ENCODE measurements at regions not wholly inside any gene's neighbourhood (a gene's known extent, or its start where the extent isn't known, plus 50 kb on each side); places are given as distances from the start of the nearest gene placed in this dataset.

DNA sequence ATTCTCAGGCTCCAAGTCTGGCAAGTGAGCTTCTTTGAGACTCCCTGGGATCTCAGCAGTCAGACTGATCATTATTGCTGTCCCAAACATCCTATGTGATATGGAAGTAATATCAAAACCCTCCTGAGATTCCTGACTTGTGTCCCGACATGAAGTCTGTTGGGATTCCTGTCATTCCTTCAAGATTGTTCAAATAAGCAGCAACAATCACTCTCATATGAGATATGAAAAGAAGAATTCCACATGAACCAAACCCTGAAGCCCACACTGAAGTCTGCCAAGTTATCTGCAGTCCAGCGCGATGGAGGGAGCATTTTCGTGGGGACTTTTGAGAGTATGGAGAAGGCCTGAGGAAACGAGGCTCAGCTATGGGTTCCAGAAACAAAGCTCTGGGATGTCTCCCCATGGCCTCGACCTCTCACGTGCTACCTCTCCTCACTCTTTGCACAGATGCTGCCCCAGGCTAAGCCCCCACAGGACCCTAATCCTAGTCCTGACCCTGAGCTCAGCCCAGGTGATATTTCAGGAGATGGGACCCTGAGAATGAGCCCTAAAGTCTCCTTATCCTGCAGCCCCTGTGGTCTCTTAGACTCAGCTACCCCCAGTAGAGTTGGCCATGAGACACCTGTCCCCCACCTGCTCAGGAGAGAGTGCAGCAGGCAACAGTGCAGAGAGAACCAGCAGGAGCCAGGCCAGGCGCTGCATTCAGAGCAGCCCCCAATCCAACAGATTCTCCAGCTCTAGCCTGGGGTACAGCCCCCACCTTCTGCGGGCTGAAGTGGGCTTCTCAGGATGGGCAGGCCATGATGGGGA is 100.2 kb downstream of the GGTLC2 start:
- DNase-seq (ENCODE audit: low spot score), result no peak

DNA sequence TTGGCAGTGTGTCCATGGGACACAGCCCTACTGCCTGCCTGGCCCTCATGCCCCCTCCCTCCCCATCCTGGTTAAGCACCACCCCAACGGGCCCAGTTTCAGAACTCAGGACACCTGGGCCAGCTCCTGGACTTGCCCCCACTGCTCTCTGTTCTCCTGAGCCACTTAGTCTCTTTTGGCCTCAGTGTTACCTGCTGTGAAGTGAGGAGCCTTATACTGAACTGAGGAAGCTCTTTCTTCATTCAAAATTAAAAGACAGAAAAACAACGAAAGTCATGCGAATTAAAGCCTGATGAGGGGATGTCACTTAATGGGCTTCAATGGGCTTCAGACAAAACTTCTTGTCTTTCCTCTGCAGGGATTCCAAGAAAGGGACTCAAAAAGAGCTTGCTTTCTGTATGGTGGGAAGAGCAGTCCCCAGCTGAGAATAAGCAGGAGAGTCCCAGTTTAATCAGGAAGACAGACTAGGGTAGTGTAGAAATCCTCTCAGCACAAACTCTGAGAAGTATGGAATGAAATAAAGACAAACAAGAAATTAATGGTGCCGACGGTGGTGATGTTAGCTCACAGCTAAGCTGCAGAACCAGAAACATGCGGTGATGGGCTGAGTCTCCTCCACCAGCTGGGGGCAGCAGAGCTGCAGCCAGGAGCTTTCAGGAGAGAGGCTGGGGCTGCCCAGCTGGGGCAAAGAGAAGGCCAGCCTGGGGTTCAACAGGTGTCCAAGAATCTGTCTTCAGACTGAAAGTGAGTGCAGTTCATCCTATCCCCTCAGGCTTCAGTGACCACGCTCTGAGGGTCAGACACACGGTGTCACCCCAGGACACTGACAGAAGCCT is 101.0 kb downstream of the GGTLC2 start:
- DNase-seq (ENCODE audit: low spot score), result peak; percentile 15

DNA sequence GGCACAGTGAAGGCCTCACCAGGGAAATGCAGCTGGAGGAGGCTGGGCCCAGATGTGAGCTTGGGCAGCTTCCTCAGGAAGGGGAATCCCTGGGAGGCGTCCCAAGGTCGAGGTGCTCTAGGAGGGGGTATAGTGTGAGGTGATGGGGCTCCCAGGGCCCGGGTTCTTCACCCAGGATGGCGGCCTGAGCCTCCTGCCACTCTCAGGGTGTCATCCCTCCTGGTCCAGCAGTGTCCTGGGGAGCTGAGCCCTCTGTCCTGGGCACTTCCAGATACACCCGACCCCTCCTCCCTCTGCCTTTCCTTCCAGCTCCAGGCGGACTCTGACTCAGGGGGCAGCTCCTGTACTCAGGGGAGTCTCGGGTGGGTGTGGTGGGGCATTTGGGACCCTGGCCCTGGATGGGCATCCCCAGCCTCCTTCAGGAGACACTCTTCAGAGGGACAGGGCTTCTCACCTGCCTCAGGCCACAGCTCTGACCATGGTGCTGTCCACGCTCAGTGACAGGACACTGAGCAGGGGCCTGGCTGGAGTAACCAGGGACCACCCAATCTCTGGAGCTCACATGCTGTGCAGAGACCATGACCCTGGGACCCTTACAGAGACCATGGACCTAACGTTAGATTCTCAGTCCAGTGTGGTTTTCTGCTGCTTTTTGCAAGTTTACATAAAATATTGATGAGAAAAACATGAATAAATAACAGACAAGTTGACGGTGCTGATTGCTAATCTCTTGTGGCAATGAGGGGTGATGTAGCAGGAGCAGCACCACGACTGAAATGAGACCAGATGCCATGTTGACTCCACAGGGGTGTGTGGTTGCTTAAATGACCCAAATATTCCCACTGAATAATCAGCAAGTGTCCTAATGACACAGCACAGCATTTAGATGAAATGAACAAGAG is 101.9 kb downstream of the GGTLC2 start:
- no peak for DNase-seq (ENCODE audit: low spot score)

DNA sequence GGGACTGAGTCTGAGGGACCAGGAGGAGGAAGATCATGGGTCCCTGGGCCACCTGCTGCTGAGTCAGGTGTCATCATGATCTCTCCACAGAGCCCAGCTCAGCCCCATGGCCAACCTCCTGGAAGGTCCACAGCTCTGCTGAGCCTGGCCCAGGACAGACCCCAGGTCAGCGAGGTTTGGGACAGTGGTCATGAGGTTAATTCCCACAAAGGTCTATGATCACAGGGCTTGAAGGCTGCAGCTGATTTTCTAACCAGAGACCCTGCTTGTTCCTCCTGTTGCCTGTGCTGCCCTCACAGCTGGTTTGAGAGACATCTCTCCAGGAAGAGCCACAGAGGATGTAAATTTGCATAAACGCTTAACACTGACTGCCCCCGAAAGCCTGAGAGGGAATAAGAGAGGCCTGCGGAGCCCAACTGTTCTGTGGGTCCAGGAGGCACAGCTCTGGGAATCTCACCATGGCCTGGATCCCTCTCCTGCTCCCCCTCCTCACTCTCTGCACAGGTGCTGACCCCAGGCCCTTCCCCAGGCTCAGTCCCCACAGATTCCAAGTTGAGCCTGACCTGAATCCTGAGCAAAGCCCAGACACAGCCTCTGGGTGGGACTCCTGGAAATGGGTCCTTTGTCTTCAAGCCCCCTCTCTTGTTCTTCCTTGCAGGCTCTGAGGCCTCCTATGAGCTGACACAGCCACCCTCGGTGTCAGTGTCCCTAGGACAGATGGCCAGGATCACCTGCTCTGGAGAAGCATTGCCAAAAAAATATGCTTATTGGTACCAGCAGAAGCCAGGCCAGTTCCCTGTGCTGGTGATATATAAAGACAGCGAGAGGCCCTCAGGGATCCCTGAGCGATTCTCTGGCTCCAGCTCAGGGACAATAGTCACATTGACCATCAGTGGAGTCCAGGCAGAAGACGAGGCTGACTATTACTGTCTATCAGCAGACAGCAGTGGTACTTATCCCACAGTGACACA is 102.8 kb downstream of the GGTLC2 start:
- no peak for DNase-seq (ENCODE audit: low spot score)

- peak; percentile 47 for DNase-seq (ENCODE audit: low spot score)
Observed at GRCh38 chr22:22748297-22748743, 103.9 kb downstream of the GGTLC2 start.

DNA sequence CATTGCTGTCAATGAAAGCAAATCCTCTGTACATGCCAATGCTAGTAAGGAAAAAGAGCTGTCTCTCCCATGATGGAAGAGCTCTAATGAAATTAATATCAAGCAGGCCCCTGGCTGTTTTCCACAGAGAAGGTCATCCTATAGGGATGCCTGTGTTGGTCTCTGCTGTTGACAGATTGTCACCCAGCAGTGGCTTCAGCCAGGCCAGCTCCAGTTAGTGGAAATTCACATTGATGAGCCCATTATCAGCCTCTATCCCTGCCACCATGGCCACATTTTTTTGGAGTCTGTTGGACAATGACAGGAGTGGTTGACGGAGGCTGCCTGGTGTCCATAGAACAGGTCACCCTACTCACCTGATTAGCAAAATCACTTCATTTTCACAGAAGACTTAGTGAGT is 104.3 kb downstream of the GGTLC2 start:
- no peak for DNase-seq (ENCODE audit: low spot score)

DNA sequence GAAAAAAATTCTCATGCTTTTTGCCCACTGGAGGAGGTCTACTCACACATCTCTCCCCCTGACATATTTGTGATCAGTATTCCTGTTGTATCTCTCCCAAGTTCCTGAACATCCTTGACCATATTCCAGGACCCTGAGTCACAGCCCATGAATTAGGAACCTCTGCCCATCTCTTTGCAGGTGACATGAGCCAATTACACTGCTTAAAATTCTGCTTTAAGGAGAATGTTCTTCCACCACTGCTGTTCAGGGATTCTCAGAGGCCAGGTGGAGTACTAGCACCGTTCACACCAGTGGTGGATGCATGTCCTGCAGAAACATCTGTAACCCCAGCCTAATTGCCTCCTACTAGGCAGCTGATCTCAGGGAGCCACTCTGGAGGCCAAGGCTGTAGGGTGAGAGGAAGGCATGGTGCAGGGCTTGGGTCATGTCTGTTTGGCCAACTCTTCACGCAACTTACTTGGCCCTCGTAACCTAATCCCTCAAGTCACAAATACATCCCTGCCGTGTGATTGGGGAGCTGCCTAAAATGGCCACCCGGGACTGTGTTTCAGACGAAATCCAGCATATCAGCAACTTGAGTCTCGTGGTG is 104.8 kb downstream of the GGTLC2 start:
- DNase-seq (ENCODE audit: low spot score), result no peak

DNA sequence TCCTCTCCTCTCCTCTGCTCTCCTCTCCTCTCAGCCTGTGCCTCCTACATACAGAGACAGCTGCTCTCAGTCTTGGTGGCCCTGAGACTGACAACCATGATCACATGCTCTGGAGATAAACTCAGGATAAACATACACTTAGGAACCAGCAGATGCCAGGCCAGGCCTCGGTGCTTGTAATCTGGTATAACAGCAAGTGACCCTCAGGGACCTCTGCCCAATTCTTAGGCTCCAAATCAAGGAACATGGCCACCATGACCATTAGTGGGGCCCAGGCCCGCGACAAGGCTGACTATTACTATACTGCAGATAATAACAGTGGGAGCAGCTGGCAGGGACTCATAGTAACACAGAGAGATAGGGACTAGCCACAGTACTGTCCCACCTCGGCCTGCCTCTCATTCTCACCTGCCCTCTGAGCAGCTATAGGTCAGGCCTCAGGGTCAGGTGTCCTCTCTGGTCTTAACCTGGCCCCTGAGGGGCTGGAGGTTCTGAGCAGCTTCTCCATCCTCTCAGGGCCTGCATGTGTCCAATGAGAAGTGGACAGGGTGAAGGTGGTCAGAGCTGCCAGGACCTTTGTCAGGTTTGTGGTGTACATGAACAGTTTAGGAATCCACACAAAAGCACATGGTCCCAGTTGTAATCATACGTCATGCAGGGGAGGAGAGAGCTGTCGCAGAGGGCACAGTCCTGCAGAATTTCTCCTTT is 106.1 kb downstream of the GGTLC2 start:
- DNase-seq (ENCODE audit: low spot score), result no peak

- DNase-seq (ENCODE audit: low spot score), result no peak
Observed at GRCh38 chr22:22751043-22751603, 106.7 kb downstream of the GGTLC2 start.

DNA sequence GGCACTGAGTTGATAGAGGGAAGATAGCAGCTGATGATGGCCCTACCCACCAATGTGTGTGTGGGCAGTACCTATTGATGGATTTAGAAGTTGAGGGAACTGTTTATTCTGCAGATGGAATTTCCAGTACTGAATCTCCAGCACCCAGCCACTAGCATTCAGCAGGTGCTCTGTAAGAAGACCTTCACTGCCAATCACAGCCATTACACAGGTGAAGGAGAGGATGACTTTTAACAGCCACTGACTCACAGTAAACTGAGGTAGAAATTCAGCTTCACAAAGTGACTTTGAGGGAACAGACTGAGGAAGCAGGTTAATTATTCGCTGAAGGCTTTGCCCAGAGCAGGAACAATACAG is 107.8 kb downstream of the GGTLC2 start:
- DNase-seq (ENCODE audit: low spot score), result no peak

DNA sequence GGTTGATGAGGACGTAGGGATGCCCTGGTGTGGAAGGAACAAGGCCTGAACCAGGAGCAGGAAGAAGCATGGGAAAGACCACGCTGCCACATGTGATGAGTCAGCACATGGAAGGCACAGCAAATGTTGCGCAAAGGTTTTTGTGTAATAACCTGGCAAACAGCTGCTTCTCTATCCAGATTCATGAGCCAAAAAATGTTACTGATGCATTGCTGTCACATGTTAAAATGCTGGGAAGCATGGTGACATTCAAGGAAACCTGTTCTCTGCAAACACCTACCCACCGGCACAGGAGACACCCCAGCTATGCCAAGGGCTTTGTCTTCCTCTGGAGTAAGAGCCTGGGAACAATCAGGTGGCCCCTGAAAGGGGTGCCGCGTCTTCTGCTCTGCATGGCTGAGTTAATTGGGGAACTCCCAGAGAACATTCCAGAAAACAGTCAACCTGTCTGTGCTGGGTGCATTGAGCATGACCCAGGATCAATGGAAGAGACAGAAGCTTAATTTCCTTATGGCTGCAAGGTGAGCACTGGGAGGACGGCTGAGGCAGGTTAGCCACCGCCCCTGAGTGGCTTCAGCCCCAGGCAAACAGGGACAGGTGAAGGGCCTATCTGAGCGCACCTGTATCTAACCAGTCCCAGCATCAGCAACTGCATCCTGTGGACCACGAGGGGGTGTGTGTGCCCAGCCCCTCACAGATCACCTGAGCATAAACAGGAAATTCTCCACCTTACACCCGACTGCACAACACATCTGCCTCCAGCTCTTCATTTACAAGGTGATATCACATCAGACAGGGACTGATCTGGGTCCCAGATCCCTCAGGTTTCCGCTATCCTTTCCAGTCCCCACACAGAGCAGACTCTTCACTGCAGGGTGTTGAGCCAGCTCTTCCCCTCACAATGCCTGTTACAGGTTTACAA is 108.4 kb downstream of the GGTLC2 start:
- no peak for DNase-seq (ENCODE audit: low spot score)

DNA sequence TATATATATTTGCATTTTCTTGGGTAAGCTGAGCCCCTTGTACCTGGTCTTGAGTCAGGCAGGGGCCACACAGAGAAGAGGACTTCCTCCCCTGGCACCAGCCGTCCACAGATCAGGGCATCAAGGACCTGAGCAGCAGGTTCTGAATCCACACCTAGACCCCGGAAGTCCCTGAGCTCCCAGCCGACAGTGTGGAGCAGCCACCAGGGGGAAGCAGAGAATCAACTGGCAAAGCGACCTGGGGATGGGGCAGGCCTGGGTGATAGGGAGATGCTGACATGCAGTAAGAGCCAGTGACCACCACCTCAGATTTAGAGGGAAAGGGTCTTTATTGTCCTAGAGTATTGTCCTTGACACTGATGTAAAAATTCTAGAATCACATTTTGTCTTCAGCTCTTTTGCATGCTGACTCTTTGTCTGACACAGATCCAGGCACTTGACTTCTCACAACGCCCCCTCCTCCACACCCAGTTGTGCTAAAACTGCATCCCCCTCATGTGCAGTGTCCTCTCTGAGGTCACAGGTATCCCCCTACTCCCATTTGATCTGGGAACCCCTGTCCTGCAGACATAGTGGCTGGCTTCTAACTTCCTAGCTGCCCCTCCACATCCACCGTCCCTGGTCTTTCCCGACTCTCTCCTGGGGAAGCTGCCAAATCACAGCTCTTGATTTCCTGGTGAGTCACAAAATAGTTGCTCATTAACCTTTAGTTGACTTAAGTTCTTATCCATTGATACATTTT is 109.3 kb downstream of the GGTLC2 start:
- DNase-seq (ENCODE audit: low spot score), result peak; percentile 70

DNA sequence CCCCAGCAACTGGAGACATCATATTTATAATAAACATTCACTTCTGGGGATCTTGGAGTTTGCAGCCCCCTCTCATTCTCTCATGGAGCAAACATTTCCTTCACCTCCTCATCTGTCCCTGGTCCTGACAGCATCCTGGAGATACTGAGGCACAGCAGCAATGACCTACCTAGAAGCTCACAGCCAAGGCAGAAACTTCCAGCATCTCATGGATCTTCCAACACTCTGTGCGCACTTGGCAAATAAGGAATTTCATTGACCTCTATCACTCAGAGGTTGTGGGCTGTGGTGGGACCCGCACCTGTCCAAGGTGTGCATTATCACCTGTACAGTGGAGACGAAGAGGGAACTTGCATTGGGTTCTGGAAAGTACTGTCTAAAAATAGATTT is 109.8 kb downstream of the GGTLC2 start:
- DNase-seq (ENCODE audit: low spot score), result no peak

GRCh38 chr22:22754961-22755777 is 110.8 kb downstream of the GGTLC2 start:
- no peak for DNase-seq (ENCODE audit: low spot score)

- no peak for DNase-seq (ENCODE audit: low spot score)
Observed at GRCh38 chr22:22755778-22756100, 111.3 kb downstream of the GGTLC2 start.

DNA sequence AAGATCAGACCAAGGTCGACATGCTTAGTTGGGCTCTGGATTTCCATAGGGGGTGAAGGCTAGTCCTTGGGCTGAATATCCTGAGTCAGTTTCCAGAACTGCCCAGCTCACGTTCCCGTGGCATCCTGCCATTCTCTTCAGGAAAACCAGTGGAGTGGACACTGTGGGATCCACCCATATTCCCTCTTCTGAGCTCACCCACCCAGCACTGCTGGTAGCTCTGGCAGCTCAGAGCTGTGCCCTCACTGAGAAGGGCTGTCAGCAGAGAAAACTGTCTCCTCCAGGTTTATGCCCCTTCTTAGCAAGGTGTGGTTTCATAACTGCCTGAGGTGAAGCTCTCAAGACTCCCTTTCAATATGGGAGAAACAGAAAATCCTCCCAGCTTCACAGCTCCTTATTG is 111.7 kb downstream of the GGTLC2 start:
- no peak for DNase-seq (ENCODE audit: low spot score)

All from HT-29 (cell line).